ENCODE measurements at regions not wholly inside any gene's neighbourhood (a gene's known extent, or its start where the extent isn't known, plus 50 kb on each side); places are given as distances from the start of the nearest gene placed in this dataset.

DNA sequence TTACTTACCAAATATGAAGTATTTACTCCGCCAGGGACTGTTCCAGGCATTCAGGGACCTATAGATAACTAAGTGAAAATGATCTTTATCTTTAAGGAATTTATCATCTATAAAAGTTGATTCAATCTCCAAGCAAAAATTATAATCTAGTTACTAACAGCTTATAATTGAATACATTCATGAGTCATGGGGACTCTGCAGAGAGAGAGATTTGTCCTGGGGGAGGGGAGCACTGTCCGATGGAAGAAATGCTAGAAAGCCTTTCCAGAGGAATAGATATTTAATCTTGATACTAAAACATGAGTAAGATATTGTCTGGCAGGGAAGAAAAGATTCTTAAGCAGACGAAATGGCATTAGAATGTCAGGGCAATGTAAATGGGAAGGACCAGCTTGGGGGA lies 139.3 kb downstream of the CD164 start:
- no peaks in the 10 kb centered on the region for H3K36me3 ChIP-seq (ENCODE audit: control insufficient read depth, insufficient read depth, low read length)
- no peak overlapping the region for H3K4me3 ChIP-seq (ENCODE audit: low read depth, low read length)
- no peaks in the 10 kb centered on the region for H3K79me2 ChIP-seq
- no peaks in the 10 kb centered on the region for H3K27me3 ChIP-seq (ENCODE audit: control insufficient read depth, insufficient read depth, low read length)
- no peak overlapping the region for H2AFZ ChIP-seq
- H3K9me3 ChIP-seq (ENCODE audit: control insufficient read depth, low read length), result no peaks in the 10 kb centered on the region
- no peak overlapping the region for H3K9ac ChIP-seq
- H3K4me1 ChIP-seq, result no peaks in the 10 kb centered on the region
- no peak overlapping the region for H3K4me2 ChIP-seq (ENCODE audit: low read length)
- no peak overlapping the region for H3K27ac ChIP-seq
- TF ChIP-seq CTCF (IDR thresholded peaks at IDR 0.05), result no peak

DNA sequence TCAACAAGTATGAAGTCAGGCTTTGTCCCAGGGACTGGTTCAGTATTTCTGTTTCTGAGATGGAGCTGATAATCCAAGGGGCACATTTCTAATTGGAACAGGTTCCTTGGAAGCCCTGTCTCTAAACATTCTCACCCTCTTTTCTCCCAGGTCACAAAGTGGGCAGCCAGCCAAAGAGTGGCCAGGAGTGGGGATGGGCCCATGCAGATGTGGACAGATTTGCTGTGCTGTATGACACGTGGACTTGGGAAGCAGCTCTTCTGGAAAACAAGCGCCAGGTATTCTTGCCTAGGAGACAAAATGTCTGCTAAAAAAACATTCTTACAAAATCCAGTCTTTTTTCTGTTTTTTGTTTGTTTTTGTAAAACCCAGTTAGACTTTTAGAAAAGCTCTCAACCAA lies 140.2 kb downstream of the CD164 start:
- Histone ChIP-seq H3K4me2 (ENCODE audit: low read length) (no peak overlapping the region), H3K4me3 (ENCODE audit: low read depth, low read length) (no peak overlapping the region), H3K27me3 (ENCODE audit: control insufficient read depth, insufficient read depth, low read length) (no peaks in the 10 kb centered on the region), H3K4me1 (no peaks in the 10 kb centered on the region), H3K36me3 (ENCODE audit: control insufficient read depth, insufficient read depth, low read length) (no peaks in the 10 kb centered on the region), H3K79me2 (no peaks in the 10 kb centered on the region), H3K27ac (no peak overlapping the region), H3K9me3 (ENCODE audit: control insufficient read depth, low read length) (no peaks in the 10 kb centered on the region), H3K9ac (no peak overlapping the region), H2AFZ (no peak overlapping the region)
- no peak for TF ChIP-seq CTCF (IDR thresholded peaks at IDR 0.05)

DNA sequence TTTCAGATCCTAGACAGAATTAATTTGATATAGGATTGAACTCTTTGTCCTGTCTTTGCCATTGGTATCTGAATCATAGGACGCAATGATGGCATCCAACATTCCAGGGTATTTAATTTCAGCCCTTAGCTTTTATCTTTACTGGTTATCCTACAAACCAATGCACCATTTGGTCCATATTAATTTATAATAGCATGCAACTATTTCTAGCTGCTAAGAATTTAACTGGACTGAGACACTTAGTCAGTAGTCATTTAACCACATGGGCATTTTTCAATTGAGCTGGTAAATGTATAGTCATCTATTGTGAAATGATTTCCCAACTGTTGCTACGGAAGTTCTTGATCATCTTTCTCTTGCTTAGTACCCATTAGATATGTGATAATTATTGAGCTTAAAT lies 141.1 kb downstream of the CD164 start:
- no peak overlapping the region for H3K4me3 ChIP-seq (ENCODE audit: low read depth, low read length)
- no peak overlapping the region for H3K4me2 ChIP-seq (ENCODE audit: low read length)
- H2AFZ ChIP-seq, result no peak overlapping the region
- no peaks in the 10 kb centered on the region for H3K36me3 ChIP-seq (ENCODE audit: control insufficient read depth, insufficient read depth, low read length)
- no peak overlapping the region for H3K27ac ChIP-seq
- H3K9ac ChIP-seq, result no peak overlapping the region
- TF ChIP-seq CTCF (IDR thresholded peaks at IDR 0.05), result no peak
- H3K79me2 ChIP-seq, result no peaks in the 10 kb centered on the region
- no peaks in the 10 kb centered on the region for H3K9me3 ChIP-seq (ENCODE audit: control insufficient read depth, low read length)
- H3K27me3 ChIP-seq (ENCODE audit: control insufficient read depth, insufficient read depth, low read length), result no peaks in the 10 kb centered on the region
- no peaks in the 10 kb centered on the region for H3K4me1 ChIP-seq

DNA sequence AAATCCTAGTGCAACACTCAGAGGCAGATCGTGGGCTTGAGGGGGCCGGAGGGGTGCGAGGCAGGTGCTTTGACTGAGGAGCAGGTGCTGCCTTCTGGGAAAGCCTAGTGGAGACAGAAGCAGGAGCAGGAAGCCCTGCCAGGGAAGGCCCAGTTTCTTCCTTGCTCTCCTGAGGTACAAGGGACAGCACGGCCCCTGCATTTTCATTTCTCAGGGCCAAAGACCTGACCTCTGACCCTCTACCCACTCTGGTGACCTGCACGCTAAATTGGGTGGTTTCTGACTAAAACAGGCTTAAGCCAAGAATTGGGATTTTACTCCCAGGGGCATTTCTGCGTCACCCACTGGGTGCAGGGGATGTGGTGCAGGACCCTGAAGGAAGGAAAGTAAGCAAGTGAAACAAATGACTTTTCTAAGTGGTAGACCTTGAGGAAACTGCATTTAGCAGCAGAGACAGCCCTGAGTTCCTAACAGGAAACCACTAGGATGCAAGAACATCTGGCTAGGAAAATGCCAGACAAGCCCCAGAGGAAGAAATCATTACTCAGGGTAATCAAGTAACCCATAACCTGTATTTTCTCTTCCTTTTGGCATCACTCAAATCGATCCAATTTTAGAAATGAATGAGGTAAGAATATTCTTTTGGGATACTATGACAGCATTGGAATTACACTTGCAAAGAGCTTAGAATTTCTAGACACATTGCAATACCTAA lies 141.7 kb downstream of the CD164 start:
- H3K4me3 ChIP-seq (ENCODE audit: low read depth, low read length), result no peak overlapping the region
- H3K27ac ChIP-seq, result no peak overlapping the region
- no peaks in the 10 kb centered on the region for H3K27me3 ChIP-seq (ENCODE audit: control insufficient read depth, insufficient read depth, low read length)
- no peak overlapping the region for H3K9ac ChIP-seq
- H3K4me1 ChIP-seq, result no peaks in the 10 kb centered on the region
- H2AFZ ChIP-seq, result no peak overlapping the region
- no peaks in the 10 kb centered on the region for H3K79me2 ChIP-seq
- no peaks in the 10 kb centered on the region for H3K36me3 ChIP-seq (ENCODE audit: control insufficient read depth, insufficient read depth, low read length)
- no peak for TF ChIP-seq CTCF (IDR thresholded peaks at IDR 0.05)
- no peak overlapping the region for H3K4me2 ChIP-seq (ENCODE audit: low read length)
- H3K9me3 ChIP-seq (ENCODE audit: control insufficient read depth, low read length), result no peaks in the 10 kb centered on the region

DNA sequence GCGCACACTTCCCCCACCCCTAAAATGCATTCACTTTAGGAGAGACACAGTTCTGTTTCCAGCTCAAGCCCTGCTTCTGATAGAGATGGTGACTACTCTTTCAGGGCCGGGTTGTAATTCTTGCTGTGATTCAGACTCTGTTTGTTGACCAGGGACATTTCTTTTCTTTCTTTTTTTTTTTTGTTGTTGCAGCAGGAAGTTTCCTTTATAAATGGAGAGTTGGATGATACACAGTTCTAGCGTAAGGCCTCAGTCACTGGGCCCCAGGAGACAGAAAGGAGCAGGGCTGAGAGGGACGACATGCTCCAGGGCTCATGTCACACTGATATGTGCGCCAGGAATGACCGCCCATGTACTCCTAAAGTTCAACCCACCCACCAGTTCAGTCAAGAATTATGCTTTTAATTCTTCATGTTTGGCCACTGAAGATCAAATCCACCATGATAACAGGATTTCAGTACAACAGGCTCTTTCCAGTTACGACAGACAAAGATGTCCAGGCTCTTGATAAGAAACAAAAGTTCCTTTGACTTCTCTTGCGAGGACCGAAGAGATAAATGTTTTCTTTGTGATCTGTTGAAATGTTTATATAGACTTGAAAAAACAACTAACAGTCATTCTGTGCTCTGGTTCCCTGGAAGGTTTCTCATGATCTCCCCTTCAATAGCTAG lies 142.5 kb downstream of the CD164 start:
- Histone ChIP-seq H3K36me3 (ENCODE audit: control insufficient read depth, insufficient read depth, low read length) (no peaks in the 10 kb centered on the region), H3K27me3 (ENCODE audit: control insufficient read depth, insufficient read depth, low read length) (no peaks in the 10 kb centered on the region), H3K4me1 (no peaks in the 10 kb centered on the region), H3K4me3 (ENCODE audit: low read depth, low read length) (no peak overlapping the region), H3K4me2 (ENCODE audit: low read length) (no peak overlapping the region), H2AFZ (no peak overlapping the region), H3K27ac (no peak overlapping the region), H3K9ac (no peak overlapping the region), H3K79me2 (no peaks in the 10 kb centered on the region), H3K9me3 (ENCODE audit: control insufficient read depth, low read length) (no peaks in the 10 kb centered on the region)
- TF ChIP-seq CTCF (IDR thresholded peaks at IDR 0.05), result no peak

All from parathyroid adenoma (tissue), 2 donors.